GM23338 (cell line): ENCODE measurements at regions not wholly inside any gene's neighbourhood (a gene's known extent, or its start where the extent isn't known, plus 50 kb on each side); places are given as distances from the start of the nearest gene placed in this dataset.

Source experiments
- ATAC-seq: fragments of 200-7000 bp; cut with Tn5 transposase; 3 replicates; pipeline ENCODE4 v1.9.1; 2020
- DNase-seq: peaks from one replicate; pipeline ENCODE4 v3.0.0-alpha.2; 2015; ENCODE audit warnings: low spot score
- H2AFZ ChIP-seq: fragments of 200-600 bp; sonication (generic); 2 replicates; pipeline ENCODE4 v1.8.0; 2016; ENCODE audit warnings: antibody characterized with exemption, mild to moderate bottlenecking, moderate library complexity
- H3F3A ChIP-seq: fragments of 200-600 bp; sonication (generic); replicated peaks from 2 replicates; pipeline ENCODE4 v1.8.0; 2017; ENCODE audit warnings: antibody characterized with exemption, mixed run types, low read depth
- H3K27ac ChIP-seq: fragments of 200-600 bp; sonication (generic); 2 replicates; pipeline ENCODE4 v1.6.1; 2016; ENCODE audit warnings: low read depth
- H3K27me3 ChIP-seq: fragments of 200-600 bp; sonication (generic); 2 replicates; pipeline ENCODE4 v1.8.0; 2016; ENCODE audit warnings: mild to moderate bottlenecking, mixed run types, moderate library complexity; ENCODE audit not compliant: insufficient read depth
- H3K36me3 ChIP-seq: fragments of 200-600 bp; sonication (generic); 2 replicates; pipeline ENCODE4 v1.8.0; 2016; ENCODE audit warnings: mild to moderate bottlenecking; ENCODE audit not compliant: insufficient read depth
- H3K4me1 ChIP-seq: fragments of 200-600 bp; sonication (generic); 2 replicates; pipeline ENCODE4 v1.8.0; 2016; ENCODE audit warnings: mild to moderate bottlenecking, moderate library complexity; ENCODE audit not compliant: insufficient read depth
- H3K4me2 ChIP-seq: fragments of 200-600 bp; sonication (generic); 2 replicates; pipeline ENCODE4 v1.7.1; 2017; ENCODE audit warnings: mixed run types
- H3K4me3 ChIP-seq: fragments of 200-600 bp; sonication (generic); 2 replicates; pipeline ENCODE4 v1.6.1; 2016; ENCODE audit warnings: mixed run types
- H3K79me2 ChIP-seq: fragments of 200-600 bp; sonication (generic); replicated peaks from 2 replicates; pipeline ENCODE4 v1.8.0; 2017; ENCODE audit warnings: mild to moderate bottlenecking; ENCODE audit not compliant: insufficient read depth
- H3K9me2 ChIP-seq: fragments of 200-600 bp; sonication (generic); 2 replicates; pipeline ENCODE4 v1.8.0; 2017; ENCODE audit not compliant: insufficient read depth
- H4K20me1 ChIP-seq: fragments of 200-600 bp; sonication (generic); replicated peaks from 2 replicates; pipeline ENCODE4 v1.8.0; 2017; ENCODE audit warnings: mild to moderate bottlenecking; ENCODE audit not compliant: insufficient read depth
- H3K27ac Mint-ChIP-seq: 2 replicates; pipeline ENCODE4 v1.8.0; 2020; ENCODE audit warnings: inconsistent platforms, mild to moderate bottlenecking, moderate library complexity, mixed read lengths
- H3K27me3 Mint-ChIP-seq: 3 replicates; pipeline ENCODE4 v1.8.0; 2022; ENCODE audit warnings: low read depth, mild to moderate bottlenecking, moderate library complexity, mixed read lengths, inconsistent platforms; ENCODE audit not compliant: insufficient read depth, poor library complexity
- H3K36me3 Mint-ChIP-seq: 3 replicates; pipeline ENCODE4 v1.8.0; 2021; ENCODE audit warnings: low read depth, mild to moderate bottlenecking, inconsistent platforms, moderate library complexity, mixed read lengths
- H3K4me1 Mint-ChIP-seq: 3 replicates; pipeline ENCODE4 v1.8.0; 2020; ENCODE audit warnings: mild to moderate bottlenecking, inconsistent platforms, mixed read lengths
- H3K4me3 Mint-ChIP-seq: 3 replicates; pipeline ENCODE4 v1.8.0; 2021; ENCODE audit warnings: moderate library complexity, mild to moderate bottlenecking, inconsistent platforms, mixed read lengths
- H3K9me3 Mint-ChIP-seq: 3 replicates; pipeline ENCODE4 v1.8.0; 2020; ENCODE audit warnings: moderate library complexity, mild to moderate bottlenecking, inconsistent platforms, mixed read lengths
- CTCF ChIP-seq, 2 experiments: fragments of 200-600 bp in 1 of 2; sonication (generic) in 1 of 2; conservative IDR thresholded peaks; 2 replicates each; pipeline versions ENCODE4 v1.5.1 to v1.6.1; 2016 to 2017; ENCODE audit warnings: antibody characterized with exemption in 2 of 2, low read depth in 2 of 2, mild to moderate bottlenecking in 2 of 2, moderate library complexity in 1 of 2
- EZH2phosphoT487 ChIP-seq: fragments of 200-600 bp; sonication (generic); IDR thresholded peaks from one replicate; pipeline ENCODE4 v1.8.1; 2018; ENCODE audit warnings: antibody characterized with exemption; ENCODE audit not compliant: unreplicated experiment
- NANOG ChIP-seq: IDR thresholded peaks from 2 replicates; pipeline ENCODE4 v1.6.1; 2016; ENCODE audit warnings: antibody characterized with exemption, borderline replicate concordance
- STAT1 ChIP-seq: IDR thresholded peaks from one replicate; pipeline ENCODE4 v1.6.1; 2016; ENCODE audit warnings: antibody characterized with exemption; ENCODE audit not compliant: unreplicated experiment
- TF ChIP-seq, protein P1 (sequence below): IDR thresholded peaks from 2 replicates; pipeline ENCODE4 v1.6.1; 2016; ENCODE audit warnings: antibody characterized with exemption
- TF ChIP-seq, protein P2 (sequence below): IDR thresholded peaks from one replicate; pipeline ENCODE4 v1.6.1; 2018; ENCODE audit warnings: antibody characterized with exemption; ENCODE audit not compliant: unreplicated experiment

DNA sequence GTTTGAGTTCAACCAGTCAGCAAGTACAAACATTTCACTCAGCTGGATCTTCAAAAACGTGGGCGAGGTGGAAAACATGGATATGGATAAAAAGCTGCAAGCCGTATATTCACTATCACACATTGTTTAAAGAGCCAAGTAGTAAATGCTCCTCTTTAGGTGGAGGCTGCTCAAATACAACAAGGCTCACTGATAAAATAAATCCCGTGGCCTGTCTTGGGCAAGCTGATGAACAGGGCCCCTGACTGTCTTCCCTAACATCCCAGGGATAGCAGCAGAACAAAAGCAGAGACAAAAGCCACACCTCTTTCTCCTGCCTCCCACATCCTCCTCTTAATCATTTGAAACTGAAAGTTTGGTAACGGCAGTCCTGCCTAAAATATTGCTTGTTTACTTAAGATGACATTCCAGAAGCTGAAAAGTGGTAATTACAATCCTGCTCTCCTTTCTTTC is 357.7 kb downstream of the TTLL7 start:
- Mint-ChIP-seq H3K9me3 (no peaks in the 10 kb centered on the region), H3K27me3 (no peaks in the 10 kb centered on the region), H3K4me3 (no peak overlapping the region), H3K36me3 (no peaks in the 10 kb centered on the region), H3K27ac (no peak overlapping the region), H3K4me1 (peaks cover 10% of the 10 kb centered on the region)
- Histone ChIP-seq H3K4me2 (no peak overlapping the region), H3K4me1 (peaks cover 8% of the 10 kb centered on the region; the same call in 1 of the 2 replicates), H3K79me2 (no peaks in the 10 kb centered on the region), H4K20me1 (no peaks in the 10 kb centered on the region), H3K9me2 (peaks cover 9% of the 10 kb centered on the region), H3K27me3 (no peaks in the 10 kb centered on the region), H3F3A (no peaks in the 10 kb centered on the region), H2AFZ (peak overlapping the region; percentile 81), H3K36me3 (no peaks in the 10 kb centered on the region), H3K4me3 (no peak overlapping the region), H3K27ac (no peak overlapping the region)
- DNase-seq (peak; percentile 43), ATAC-seq (peak; percentile 79)
- TF ChIP-seq, protein P1, sequence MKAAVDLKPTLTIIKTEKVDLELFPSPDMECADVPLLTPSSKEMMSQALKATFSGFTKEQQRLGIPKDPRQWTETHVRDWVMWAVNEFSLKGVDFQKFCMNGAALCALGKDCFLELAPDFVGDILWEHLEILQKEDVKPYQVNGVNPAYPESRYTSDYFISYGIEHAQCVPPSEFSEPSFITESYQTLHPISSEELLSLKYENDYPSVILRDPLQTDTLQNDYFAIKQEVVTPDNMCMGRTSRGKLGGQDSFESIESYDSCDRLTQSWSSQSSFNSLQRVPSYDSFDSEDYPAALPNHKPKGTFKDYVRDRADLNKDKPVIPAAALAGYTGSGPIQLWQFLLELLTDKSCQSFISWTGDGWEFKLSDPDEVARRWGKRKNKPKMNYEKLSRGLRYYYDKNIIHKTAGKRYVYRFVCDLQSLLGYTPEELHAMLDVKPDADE = no peak
- TF ChIP-seq EZH2phosphoT487 = no peak

DNA sequence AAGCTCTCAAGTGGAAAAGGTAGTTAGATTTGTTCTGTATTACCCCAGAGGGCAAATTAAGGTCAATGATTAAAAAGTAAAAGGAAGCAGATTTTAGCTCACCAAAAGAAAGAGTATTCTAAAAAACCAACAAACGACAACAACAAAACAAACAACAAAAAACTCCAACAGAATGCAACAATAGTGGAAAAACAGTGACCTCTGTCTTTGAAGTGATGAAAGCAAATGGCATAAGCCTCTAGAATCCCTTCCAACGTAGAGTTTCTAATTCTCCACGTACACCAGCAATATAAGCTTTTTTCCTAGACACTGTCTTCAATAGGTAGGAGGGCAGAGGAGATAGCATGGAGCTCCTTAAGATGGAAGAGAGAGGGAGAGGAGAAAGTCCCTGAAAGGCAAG is 359.1 kb downstream of the TTLL7 start:
- no peak for DNase-seq
- H3K4me1 Mint-ChIP-seq = peaks cover 10% of the 10 kb centered on the region

GRCh38 chr1:83637586-83637985 is 361.3 kb downstream of the TTLL7 start:
- H3K36me3 ChIP-seq = no peaks in the 10 kb centered on the region
- H3K36me3 Mint-ChIP-seq = no peaks in the 10 kb centered on the region

More for the DNA sequence above, 359.1 kb downstream of the TTLL7 start:
- no peaks in the 10 kb centered on the region for H3K79me2 ChIP-seq
- H3F3A ChIP-seq = no peaks in the 10 kb centered on the region
- TF ChIP-seq STAT1 (no peak), CTCF (conservative IDR thresholded peaks at IDR 0.05; ENCODE audit: low read depth in 2 of 2) (peak in 1 of 2 experiments; percentile 44; a peak in 2 of 4 replicates)
- no peak overlapping the region for H3K27ac ChIP-seq
- H3K27me3 ChIP-seq = no peaks in the 10 kb centered on the region
- Mint-ChIP-seq H3K36me3 (no peaks in the 10 kb centered on the region), H3K4me3 (no peak overlapping the region), H3K27me3 (no peaks in the 10 kb centered on the region), H3K27ac (no peak overlapping the region), H3K9me3 (no peaks in the 10 kb centered on the region)
- ATAC-seq = no peak
- peaks cover 8% of the 10 kb centered on the region; the same call in 1 of the 2 replicates for H3K4me1 ChIP-seq
- H3K9me2 ChIP-seq = peaks cover 9% of the 10 kb centered on the region
- no peak overlapping the region for H3K4me2 ChIP-seq
- H2AFZ ChIP-seq = 0 out of 2 replicates have a peak overlapping the region, but pooled peaks have one; percentile 0
- H3K36me3 ChIP-seq = no peaks in the 10 kb centered on the region
- H4K20me1 ChIP-seq = no peaks in the 10 kb centered on the region
- H3K4me3 ChIP-seq = no peak overlapping the region

More at GRCh38 chr1:83637586-83637985, 361.3 kb downstream of the TTLL7 start:
- no peak overlapping the region for H3K27ac Mint-ChIP-seq
- H3K4me1 Mint-ChIP-seq = peaks cover 13% of the 10 kb centered on the region; the same call in 2 of the 3 replicates
- no peaks in the 10 kb centered on the region for H3F3A ChIP-seq
- H3K4me3 Mint-ChIP-seq = no peak overlapping the region
- no peaks in the 10 kb centered on the region for H3K9me3 Mint-ChIP-seq
- H3K27me3 Mint-ChIP-seq = peaks cover 2% of the 10 kb centered on the region
- H4K20me1 ChIP-seq = no peaks in the 10 kb centered on the region
- H3K4me1 ChIP-seq = peaks cover 8% of the 10 kb centered on the region; the same call in 1 of the 2 replicates
- ATAC-seq = no peak
- no peak overlapping the region for H3K4me2 ChIP-seq
- no peaks in the 10 kb centered on the region for H3K79me2 ChIP-seq
- no peak overlapping the region for H3K27ac ChIP-seq
- peaks cover 3% of the 10 kb centered on the region; the same call in 1 of the 2 replicates for H3K9me2 ChIP-seq
- no peak overlapping the region for H2AFZ ChIP-seq
- H3K4me3 ChIP-seq = no peak overlapping the region
- H3K27me3 ChIP-seq = no peaks in the 10 kb centered on the region
- no peak for DNase-seq
- TF ChIP-seq STAT1 (no peak), NANOG (no peak)
- TF ChIP-seq, protein P2, sequence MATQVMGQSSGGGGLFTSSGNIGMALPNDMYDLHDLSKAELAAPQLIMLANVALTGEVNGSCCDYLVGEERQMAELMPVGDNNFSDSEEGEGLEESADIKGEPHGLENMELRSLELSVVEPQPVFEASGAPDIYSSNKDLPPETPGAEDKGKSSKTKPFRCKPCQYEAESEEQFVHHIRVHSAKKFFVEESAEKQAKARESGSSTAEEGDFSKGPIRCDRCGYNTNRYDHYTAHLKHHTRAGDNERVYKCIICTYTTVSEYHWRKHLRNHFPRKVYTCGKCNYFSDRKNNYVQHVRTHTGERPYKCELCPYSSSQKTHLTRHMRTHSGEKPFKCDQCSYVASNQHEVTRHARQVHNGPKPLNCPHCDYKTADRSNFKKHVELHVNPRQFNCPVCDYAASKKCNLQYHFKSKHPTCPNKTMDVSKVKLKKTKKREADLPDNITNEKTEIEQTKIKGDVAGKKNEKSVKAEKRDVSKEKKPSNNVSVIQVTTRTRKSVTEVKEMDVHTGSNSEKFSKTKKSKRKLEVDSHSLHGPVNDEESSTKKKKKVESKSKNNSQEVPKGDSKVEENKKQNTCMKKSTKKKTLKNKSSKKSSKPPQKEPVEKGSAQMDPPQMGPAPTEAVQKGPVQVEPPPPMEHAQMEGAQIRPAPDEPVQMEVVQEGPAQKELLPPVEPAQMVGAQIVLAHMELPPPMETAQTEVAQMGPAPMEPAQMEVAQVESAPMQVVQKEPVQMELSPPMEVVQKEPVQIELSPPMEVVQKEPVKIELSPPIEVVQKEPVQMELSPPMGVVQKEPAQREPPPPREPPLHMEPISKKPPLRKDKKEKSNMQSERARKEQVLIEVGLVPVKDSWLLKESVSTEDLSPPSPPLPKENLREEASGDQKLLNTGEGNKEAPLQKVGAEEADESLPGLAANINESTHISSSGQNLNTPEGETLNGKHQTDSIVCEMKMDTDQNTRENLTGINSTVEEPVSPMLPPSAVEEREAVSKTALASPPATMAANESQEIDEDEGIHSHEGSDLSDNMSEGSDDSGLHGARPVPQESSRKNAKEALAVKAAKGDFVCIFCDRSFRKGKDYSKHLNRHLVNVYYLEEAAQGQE = peak; percentile 31
